K562 (cell line): ENCODE measurements at regions not wholly inside any gene's neighbourhood (a gene's known extent, or its start where the extent isn't known, plus 50 kb on each side); places are given as distances from the start of the nearest gene placed in this dataset.

ENCODE experiments used
- ATAC-seq: fragments of 200-7000 bp; cut with Tn5 transposase; 3 replicates; pipeline ENCODE4 v1.9.1; 2020; ENCODE audit warnings: moderate library complexity
- BruUV-seq: library from RNA; stranded (reverse); fragments of 400-500 nt; replicated peaks from 2 replicates; lab custom pipeline; 2021; lab: Mats Ljungman, UMichigan
- CTCF ChIA-PET: fragments of 300-600 bp; formaldehyde crosslinking; extraction: SDS; loops from one replicate; lab custom pipeline; 2021; ENCODE audit warnings: low intra/inter-chr PET ratio; lab: Yijun Ruan, JAX
- POLR2A ChIA-PET: fragments of 300-600, 350-650 bp; sonication (Branson Sonifier 250); formaldehyde crosslinking; extraction: SDS; loops from one replicate; lab custom pipeline; 2021; ENCODE audit warnings: antibody characterized with exemption, inconsistent platforms; lab: Yijun Ruan, JAX
- DNase-seq, 4 experiments: peaks; one replicate each; pipeline versions ENCODE4 v3.0.0 to v3.0.0-alpha.2; 2011 to 2018; ENCODE audit warnings: low spot score in 3 of 4, mixed read lengths in 3 of 4; ENCODE audit errors: extremely low read depth in 1 of 4
- FAIRE-seq: peaks from 2 replicates; lab custom pipeline; 2011; peaks lifted over from hg19 to GRCh38; lab: Jason Lieb, UNC
- H2AFZ ChIP-seq: 2 replicates; pipeline ENCODE4 v1.6.0; 2011; ENCODE audit warnings: low read depth, low read length, control low read depth, inconsistent platforms
- H3K27ac ChIP-seq: fragments of 200-600 bp; 3 replicates; pipeline ENCODE4 v1.8.0; 2011; ENCODE audit warnings: low read depth, mild to moderate bottlenecking, control low read depth, inconsistent platforms, low read length, moderate library complexity, mixed read lengths; ENCODE audit errors: extremely low read depth
- H3K27me3 ChIP-seq, 2 experiments: fragments of 300-600 bp in 1 of 2; 2 replicates in 1 of 2; 3 replicates in 1 of 2; pipeline versions ENCODE4 v1.6.0 to v1.8.0; 2011; ENCODE audit warnings: inconsistent platforms in 2 of 2, low read length in 2 of 2, mild to moderate bottlenecking in 1 of 2, mixed read lengths in 1 of 2, moderate library complexity in 1 of 2; ENCODE audit not compliant: control insufficient read depth in 2 of 2, insufficient read depth in 2 of 2
- H3K36me3 ChIP-seq: fragments of 300-600 bp; 3 replicates; pipeline ENCODE4 v1.8.0; 2011; ENCODE audit warnings: mild to moderate bottlenecking, low read length, inconsistent platforms; ENCODE audit not compliant: control insufficient read depth, insufficient read depth
- H3K4me1 ChIP-seq, 2 experiments: fragments of 200-600 bp in 1 of 2; replicated peaks in 1 of 2; 2 replicates in 1 of 2; 3 replicates in 1 of 2; pipeline versions ENCODE4 v1.5.1 to v1.8.0; 2011; ENCODE audit warnings: inconsistent platforms in 2 of 2, low read length in 2 of 2, mild to moderate bottlenecking in 1 of 2, mixed read lengths in 1 of 2, moderate library complexity in 1 of 2; ENCODE audit not compliant: control insufficient read depth in 2 of 2, insufficient read depth in 2 of 2
- H3K4me2 ChIP-seq: 2 replicates; pipeline ENCODE4 v1.6.1; 2011; ENCODE audit warnings: low read length, control low read depth, inconsistent platforms, mixed read lengths; ENCODE audit not compliant: insufficient read depth
- H3K4me3 ChIP-seq: fragments of 200-600 bp; sonication (generic), shearing (Covaris generic); 2 replicates; pipeline ENCODE4 v1.5.1; 2016; ENCODE audit warnings: control low read depth, inconsistent platforms
- H3K79me2 ChIP-seq: fragments of 200-600 bp; 3 replicates; pipeline ENCODE4 v1.8.0; 2011; ENCODE audit warnings: low read length, inconsistent platforms; ENCODE audit not compliant: control insufficient read depth, insufficient read depth
- H3K9ac ChIP-seq, 2 experiments: 2 replicates each; pipeline versions ENCODE4 v1.6.0 to v1.6.1; 2011; ENCODE audit warnings: low read depth in 2 of 2, low read length in 2 of 2, control low read depth in 1 of 2, inconsistent platforms in 1 of 2, mild to moderate bottlenecking in 1 of 2, mixed read lengths in 1 of 2; ENCODE audit not compliant: insufficient read depth in 1 of 2
- H3K9me1 ChIP-seq: one replicate; pipeline ENCODE4 v1.6.0; 2011; ENCODE audit warnings: inconsistent platforms, mild to moderate bottlenecking, low read length, moderate library complexity; ENCODE audit not compliant: control insufficient read depth, insufficient read depth
- H3K9me3 ChIP-seq: replicated peaks from 2 replicates; pipeline ENCODE4 v1.5.1; 2011; ENCODE audit warnings: low read depth, low read length, inconsistent platforms; ENCODE audit not compliant: control insufficient read depth, insufficient read depth
- H4K20me1 ChIP-seq: replicated peaks from 2 replicates; pipeline ENCODE4 v1.6.1; 2011; ENCODE audit warnings: low read length, inconsistent platforms, mixed read lengths; ENCODE audit not compliant: control insufficient read depth, insufficient read depth
- RREB1 ChIP-seq: fragments of 250-450 bp; sonication (Bioruptor Pico); IDR thresholded peaks from 2 replicates; pipeline ENCODE4 v1.4.0; 2020
- WGBS: fragments of 100-300 bp; shearing (Covaris generic); methylation state at CpG from one replicate; pipeline ENCODE4 v1.1.6; 2016; ENCODE audit warnings: low coverage, mixed read lengths; ENCODE audit not compliant: insufficient coverage; ENCODE audit errors: missing lambda C conversion rate; 5-methylcytosine and 5-hydroxymethylcytosine counted together
- in situ Hi-C: fragments of 300-500 bp; cut with MboI; formaldehyde crosslinking; loops from 4 replicates; pipeline ENCODE4 v1.15.0; 2018; ENCODE audit warnings: inconsistent platforms, mixed read lengths
- intact Hi-C: fragments of 100-400 bp; cut with micrococcal nuclease; formaldehyde crosslinking; loops from 2 replicates; pipeline ENCODE4 v1.14.2; 2022

- Histone ChIP-seq H3K27ac (no peak overlapping the region), H3K4me3 (no peak overlapping the region), H3K4me2 (no peak overlapping the region), H3K9me3 (no peaks in the 10 kb centered on the region), H3K9ac (no peak overlapping the region), H3K36me3 (no peaks in the 10 kb centered on the region), H3K4me1 (no peaks in the 10 kb centered on the region), H3K79me2 (no peaks in the 10 kb centered on the region), H2AFZ (no peak overlapping the region), H3K27me3 (no peaks in the 10 kb centered on the region), H4K20me1 (no peaks in the 10 kb centered on the region), H3K9me1 (no peaks in the 10 kb centered on the region)
- ChIA-PET CTCF (no interaction called here), POLR2A (no interaction called here)
- intact Hi-C loops (no loop called here), in situ Hi-C loops (no loop called here)
- TF ChIP-seq RREB1 (CRISPR knock-in tag) = no peak
- FAIRE-seq = no peak
- no peak for DNase-seq
- no peak for ATAC-seq
- 0% methylated on average over 3 of the region's 3 CpGs for WGBS
- BruUV-seq = no TSS peak
Observed at GRCh38 chr6:90764001-90764400, 177.1 kb upstream of the MAP3K7 start.
